Esophagus squamous epithelium (tissue), 5 donors: ENCODE measurements at regions not wholly inside any gene's neighbourhood (a gene's known extent, or its start where the extent isn't known, plus 50 kb on each side); places are given as distances from the start of the nearest gene placed in this dataset.

Source experiments
- DNase-seq: peaks from one replicate; lab custom pipeline; 2025; lab: John Stamatoyannopoulos, UW
- H3K27ac ChIP-seq, 4 donors: fragments of 200-600 bp; sonication (generic); one replicate each; pipeline ENCODE4 v1.5.1; 2016 to 2019; ENCODE audit warnings: mild to moderate bottlenecking in 1 of 4
- H3K27me3 ChIP-seq, 4 donors: fragments of 200-600 bp; sonication (generic); 1 replicate in 3 of 4; 2 replicates in 1 of 4; pipeline versions ENCODE4 v1.5.1 to v1.6.0; 2017 to 2021; ENCODE audit warnings: antibody characterized with exemption in 1 of 4
- H3K36me3 ChIP-seq, 3 donors: fragments of 200-600 bp; sonication (generic); one replicate each; pipeline ENCODE4 v1.5.1; 2016 to 2019
- H3K4me1 ChIP-seq, 3 donors: fragments of 200-600 bp; sonication (generic); one replicate each; pipeline ENCODE4 v1.5.1; 2017 to 2019
- H3K4me3 ChIP-seq, 4 donors: fragments of 200-600 bp; sonication (generic); 1 replicate in 3 of 4; 2 replicates in 1 of 4; pipeline ENCODE4 v1.5.1; 2016 to 2019; ENCODE audit warnings: mild to moderate bottlenecking in 2 of 4, moderate library complexity in 1 of 4
- H3K9me3 ChIP-seq, 3 donors: fragments of 200-600 bp; sonication (generic); one replicate each; pipeline ENCODE4 v1.5.1; 2016 to 2019
- POLR2A ChIP-seq, 4 donors: fragments of 450-650 bp; IDR thresholded peaks; one replicate each; pipeline ENCODE4 v1.6.1; 2017; ENCODE audit warnings: antibody characterized with exemption in 4 of 4, mild to moderate bottlenecking in 4 of 4, moderate library complexity in 3 of 4
- WGBS, 2 donors: methylation state at CpG; one replicate each; pipeline ENCODE4 v1.1.5; 2018; 5-methylcytosine and 5-hydroxymethylcytosine counted together
- intact Hi-C: fragments of 100-400 bp; cut with DNase I; formaldehyde crosslinking; loops from one replicate; pipeline ENCODE4 v1.15.0; 2022
- TF ChIP-seq, protein P1 (sequence below), 6 experiments: fragments of 450-650 bp in 4 of 6; fragments of 200-600 bp in 2 of 6; sonication (generic) in 2 of 6; IDR thresholded peaks; one replicate each; pipeline ENCODE4 v1.5.1; 2016 to 2019; ENCODE audit warnings: antibody characterized with exemption in 6 of 6, mild to moderate bottlenecking in 4 of 6, moderate library complexity in 4 of 6
- donor health status: DM: yes; HTN: yes; CAD: no.

DNA sequence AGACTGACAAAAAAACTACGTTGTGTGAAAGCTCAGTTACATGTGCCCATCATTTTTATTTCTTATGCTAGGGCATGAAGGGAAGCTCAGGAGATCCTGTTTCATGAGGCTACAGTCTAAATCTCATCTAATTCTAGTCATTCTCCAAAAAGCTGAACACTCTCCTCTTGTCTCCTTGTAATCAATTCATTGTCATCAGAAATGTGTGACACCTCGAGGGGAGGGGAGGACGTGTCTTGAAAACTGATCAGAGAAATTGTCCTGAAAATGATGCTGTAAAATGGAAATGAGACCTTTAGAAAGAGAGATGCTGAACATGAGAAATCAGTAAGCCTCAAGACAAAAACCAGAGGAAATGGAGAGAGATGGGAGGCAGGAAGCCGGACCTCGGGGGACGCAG, 103.4 kb downstream of the DAD1 start:
- TF ChIP-seq, protein P1, sequence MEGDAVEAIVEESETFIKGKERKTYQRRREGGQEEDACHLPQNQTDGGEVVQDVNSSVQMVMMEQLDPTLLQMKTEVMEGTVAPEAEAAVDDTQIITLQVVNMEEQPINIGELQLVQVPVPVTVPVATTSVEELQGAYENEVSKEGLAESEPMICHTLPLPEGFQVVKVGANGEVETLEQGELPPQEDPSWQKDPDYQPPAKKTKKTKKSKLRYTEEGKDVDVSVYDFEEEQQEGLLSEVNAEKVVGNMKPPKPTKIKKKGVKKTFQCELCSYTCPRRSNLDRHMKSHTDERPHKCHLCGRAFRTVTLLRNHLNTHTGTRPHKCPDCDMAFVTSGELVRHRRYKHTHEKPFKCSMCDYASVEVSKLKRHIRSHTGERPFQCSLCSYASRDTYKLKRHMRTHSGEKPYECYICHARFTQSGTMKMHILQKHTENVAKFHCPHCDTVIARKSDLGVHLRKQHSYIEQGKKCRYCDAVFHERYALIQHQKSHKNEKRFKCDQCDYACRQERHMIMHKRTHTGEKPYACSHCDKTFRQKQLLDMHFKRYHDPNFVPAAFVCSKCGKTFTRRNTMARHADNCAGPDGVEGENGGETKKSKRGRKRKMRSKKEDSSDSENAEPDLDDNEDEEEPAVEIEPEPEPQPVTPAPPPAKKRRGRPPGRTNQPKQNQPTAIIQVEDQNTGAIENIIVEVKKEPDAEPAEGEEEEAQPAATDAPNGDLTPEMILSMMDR (IDR thresholded peaks at IDR 0.05) = no peak
- no peak for TF ChIP-seq POLR2A (IDR thresholded peaks at IDR 0.05)
- WGBS, 2 donors = 86 to 88% methylated on average over 6 of the region's 6 CpGs
- peaks cover 0 to 48% (median 0%) of the 10 kb centered on the region in 3 donors for H3K4me1 ChIP-seq
- intact Hi-C loops = no loop called here
- H3K4me3 ChIP-seq = no peak overlapping the region
- no peaks in the 10 kb centered on the region for H3K36me3 ChIP-seq
- no peak for DNase-seq
- H3K9me3 ChIP-seq = no peaks in the 10 kb centered on the region
- H3K27ac ChIP-seq = no peak overlapping the region
- peaks cover 0 to 65% (median 0%) of the 10 kb centered on the region in 4 donors for H3K27me3 ChIP-seq

DNA sequence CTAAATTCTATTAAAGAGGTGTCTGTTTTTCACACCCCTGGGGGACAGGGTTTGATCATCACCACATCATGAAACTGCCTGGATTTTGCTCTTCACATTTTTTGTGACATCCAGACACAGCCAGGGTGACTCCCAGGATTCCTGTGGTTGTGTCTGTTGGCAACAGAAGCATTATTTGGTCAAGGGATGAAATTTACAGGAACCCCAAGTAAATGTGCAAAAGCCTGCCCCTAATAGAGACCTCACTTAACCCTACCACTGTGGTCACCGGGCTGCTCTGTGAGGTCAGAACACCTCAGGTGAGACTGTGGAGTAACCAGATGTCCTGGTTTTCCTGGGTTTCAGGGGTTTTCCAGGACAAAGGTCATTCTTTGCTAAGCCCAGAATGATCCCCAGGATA, 103.8 kb downstream of the DAD1 start:
- no peaks in the 10 kb centered on the region for H3K9me3 ChIP-seq
- peaks cover 0 to 44% (median 0%) of the 10 kb centered on the region in 3 donors for H3K4me1 ChIP-seq
- no peak overlapping the region for H3K4me3 ChIP-seq
- peaks cover 0 to 67% (median 0%) of the 10 kb centered on the region in 4 donors for H3K27me3 ChIP-seq
- H3K36me3 ChIP-seq = no peaks in the 10 kb centered on the region
- WGBS, 2 donors = 29 to 86% methylated on average over 1 of the region's 1 CpG
- no peak for DNase-seq
- intact Hi-C loops = no loop called here
- TF ChIP-seq, protein P1 (IDR thresholded peaks at IDR 0.05) = no peak
- TF ChIP-seq POLR2A (IDR thresholded peaks at IDR 0.05) = no peak
- H3K27ac ChIP-seq = no peak overlapping the region

DNA sequence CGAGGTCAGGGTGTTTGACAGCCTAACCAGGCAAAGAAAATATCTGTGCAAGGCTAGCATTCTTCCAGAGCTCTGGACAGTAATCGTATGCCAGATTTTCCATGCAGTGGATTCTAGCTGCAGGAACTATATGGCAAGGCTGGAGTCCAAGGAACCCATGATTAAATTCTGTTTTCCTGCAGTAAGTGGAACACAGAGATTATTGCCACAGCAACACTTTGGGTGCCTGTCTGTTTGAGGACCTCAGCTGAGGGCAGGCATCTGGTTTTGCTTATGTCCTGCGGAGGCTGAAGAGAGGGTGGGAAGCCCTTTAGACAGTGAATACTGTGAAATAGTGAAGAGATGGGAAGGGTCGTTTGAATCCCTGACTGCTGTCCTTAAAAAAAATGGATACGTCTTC, 104.4 kb downstream of the DAD1 start:
- peaks cover 0 to 43% (median 0%) of the 10 kb centered on the region in 3 donors for H3K4me1 ChIP-seq
- no peak for TF ChIP-seq POLR2A (IDR thresholded peaks at IDR 0.05)
- TF ChIP-seq, protein P1 (IDR thresholded peaks at IDR 0.05) = no peak
- no peak overlapping the region for H3K4me3 ChIP-seq
- no peak for DNase-seq
- H3K27me3 ChIP-seq = peaks cover 0 to 64% (median 0%) of the 10 kb centered on the region in 4 donors
- no peaks in the 10 kb centered on the region for H3K9me3 ChIP-seq
- H3K36me3 ChIP-seq = no peaks in the 10 kb centered on the region
- no peak overlapping the region for H3K27ac ChIP-seq
- 59 to 73% methylated on average over 3 to 5 of the region's 5 CpGs for WGBS, 2 donors
- intact Hi-C loops = no loop called here

DNA sequence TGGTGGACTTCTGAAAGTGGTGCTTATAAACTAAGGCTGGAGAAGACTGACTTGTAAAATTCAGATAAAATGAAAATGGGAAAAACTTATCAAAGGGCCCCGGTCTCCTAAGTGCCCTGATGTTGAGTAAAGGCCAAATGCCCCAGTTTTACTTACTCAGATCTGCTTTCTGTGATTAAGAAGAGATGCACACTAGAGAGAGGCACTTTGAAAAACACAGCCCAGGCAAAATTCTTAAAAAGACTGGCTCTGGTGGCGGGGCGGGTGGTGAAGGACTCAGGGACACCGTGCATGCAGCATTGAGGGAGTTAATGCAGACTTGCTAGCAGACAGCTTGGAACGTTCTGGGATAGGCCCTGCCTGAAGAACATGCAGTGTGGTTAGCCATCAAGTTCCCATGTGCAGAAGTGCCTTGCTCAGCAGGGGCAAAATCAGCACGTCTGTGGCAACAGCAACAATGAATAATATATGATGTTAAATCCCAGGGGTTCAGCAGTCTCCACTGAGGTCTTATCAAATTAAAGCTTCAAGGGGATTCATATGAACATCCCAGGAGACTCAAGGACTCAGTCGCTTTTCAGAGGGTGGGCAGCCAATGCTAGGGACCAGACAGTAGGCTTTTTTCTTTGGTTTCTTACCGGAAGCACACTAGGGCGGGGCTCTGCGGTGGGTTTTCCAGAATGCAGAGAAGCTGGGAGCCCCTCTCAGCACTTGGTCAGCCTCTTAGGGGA, 105.0 kb downstream of the DAD1 start:
- Histone ChIP-seq H3K27me3 (peaks cover 0 to 58% (median 0%) of the 10 kb centered on the region in 4 donors), H3K4me1 (peaks cover 0 to 41% (median 0%) of the 10 kb centered on the region in 3 donors), H3K9me3 (no peaks in the 10 kb centered on the region), H3K36me3 (no peaks in the 10 kb centered on the region), H3K27ac (no peak overlapping the region), H3K4me3 (no peak overlapping the region)
- TF ChIP-seq, protein P1 (IDR thresholded peaks at IDR 0.05) = no peak
- TF ChIP-seq POLR2A (IDR thresholded peaks at IDR 0.05) = no peak
- WGBS, 2 donors = 77 to 96% methylated on average over 5 to 8 of the region's 10 CpGs
- no peak for DNase-seq
- intact Hi-C loops = no loop called here

DNA sequence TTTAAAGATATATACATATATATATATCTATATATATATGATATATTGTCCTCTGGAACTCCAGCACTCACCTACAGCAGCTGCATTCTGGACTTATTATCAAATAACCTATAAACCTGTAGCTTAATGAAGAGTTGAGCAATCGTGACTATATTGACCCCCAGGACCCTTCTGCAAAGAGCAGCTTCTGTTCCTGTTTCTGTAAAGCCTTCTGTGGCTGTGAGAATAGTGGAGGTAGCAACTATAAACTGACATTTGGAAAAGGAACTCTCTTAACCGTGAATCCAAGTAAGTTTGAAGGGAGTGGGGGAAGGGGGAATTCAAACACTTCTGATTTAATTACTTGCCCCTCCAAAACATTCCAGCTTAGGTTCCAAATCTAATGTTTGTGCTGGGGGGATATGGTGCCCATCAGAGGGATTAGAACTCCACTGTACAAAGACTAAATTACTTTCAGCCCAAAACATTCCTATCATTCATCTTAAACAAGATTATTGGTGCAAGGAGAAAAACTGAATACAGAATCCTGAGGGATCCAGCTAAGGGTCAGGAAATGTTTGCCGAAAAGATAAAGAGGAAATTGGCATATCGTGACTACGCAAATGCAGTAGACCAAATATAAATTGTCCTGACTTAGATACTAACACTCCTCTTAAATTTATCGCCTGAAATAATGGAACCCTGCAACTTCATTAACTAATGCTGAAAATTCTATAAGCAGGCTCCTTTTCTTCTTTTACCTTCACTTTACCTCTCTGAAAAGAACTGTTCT, 106.1 kb downstream of the DAD1 start:
- H3K9me3 ChIP-seq = no peaks in the 10 kb centered on the region
- TF ChIP-seq POLR2A (IDR thresholded peaks at IDR 0.05) = no peak
- TF ChIP-seq, protein P1 (IDR thresholded peaks at IDR 0.05) = no peak
- no peak for DNase-seq
- no peak overlapping the region for H3K4me3 ChIP-seq
- H3K36me3 ChIP-seq = no peaks in the 10 kb centered on the region
- peaks cover 0 to 54% (median 0%) of the 10 kb centered on the region in 4 donors for H3K27me3 ChIP-seq
- H3K27ac ChIP-seq = no peak overlapping the region
- 62 to 81% methylated on average over 6 of the region's 6 CpGs for WGBS, 2 donors
- H3K4me1 ChIP-seq = peaks cover 0 to 50% (median 8%) of the 10 kb centered on the region in 3 donors
- intact Hi-C loops = no loop called here
